ENCODE measurements at regions not wholly inside any gene's neighbourhood (a gene's known extent, or its start where the extent isn't known, plus 50 kb on each side); places are given as distances from the start of the nearest gene placed in this dataset.

- Histone ChIP-seq H3K27ac (ENCODE audit: low read length) (no peak overlapping the region), H3K4me1 (ENCODE audit: control insufficient read depth, insufficient read depth, low read length) (no peaks in the 10 kb centered on the region), H3K4me3 (ENCODE audit: low read length) (no peak overlapping the region), H3K27me3 (ENCODE audit: control insufficient read depth, insufficient read depth) (no peaks in the 10 kb centered on the region), H3K9me3 (ENCODE audit: control insufficient read depth, low read length) (no peaks in the 10 kb centered on the region)
- intact Hi-C loops (cut with DNase I): no loop called here
- no peak for DNase-seq
- WGBS: 5% methylated on average over 8 of the region's 8 CpGs
- no peak for ATAC-seq
Observed at GRCh38 chr16:86287664-86288201, 222.6 kb upstream of the FOXF1 start.

DNA sequence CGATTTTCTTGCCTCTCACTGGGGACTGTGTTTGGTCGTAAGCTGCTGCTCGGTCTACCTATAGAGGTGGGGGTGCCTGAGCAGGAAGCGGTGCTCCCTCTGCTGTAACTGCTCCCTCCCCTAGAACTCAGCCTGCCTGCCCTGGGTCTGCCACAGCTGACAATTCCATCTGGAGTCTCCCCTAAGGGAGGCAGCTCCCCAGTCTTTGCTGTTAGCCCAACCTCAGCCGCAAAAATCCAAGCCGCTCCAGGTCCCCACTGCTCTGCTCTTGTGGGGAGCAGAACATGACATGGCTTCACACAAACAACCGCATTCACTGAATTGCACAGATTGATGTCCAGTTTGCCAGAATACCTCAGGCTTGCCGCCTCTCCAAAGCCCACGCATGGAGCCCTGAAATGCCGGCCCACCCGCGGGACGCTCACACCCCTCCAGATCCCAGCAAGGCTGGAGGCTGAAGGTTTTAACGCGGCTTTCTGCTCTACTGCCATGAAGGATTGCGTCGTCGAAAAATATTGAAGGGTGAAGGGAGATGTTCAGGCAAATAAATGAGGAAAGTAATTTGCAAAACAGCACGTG lies 221.5 kb upstream of the FOXF1 start:
- 11% methylated on average over 19 of the region's 19 CpGs for WGBS
- intact Hi-C loops (cut with DNase I): no loop called here

DNA sequence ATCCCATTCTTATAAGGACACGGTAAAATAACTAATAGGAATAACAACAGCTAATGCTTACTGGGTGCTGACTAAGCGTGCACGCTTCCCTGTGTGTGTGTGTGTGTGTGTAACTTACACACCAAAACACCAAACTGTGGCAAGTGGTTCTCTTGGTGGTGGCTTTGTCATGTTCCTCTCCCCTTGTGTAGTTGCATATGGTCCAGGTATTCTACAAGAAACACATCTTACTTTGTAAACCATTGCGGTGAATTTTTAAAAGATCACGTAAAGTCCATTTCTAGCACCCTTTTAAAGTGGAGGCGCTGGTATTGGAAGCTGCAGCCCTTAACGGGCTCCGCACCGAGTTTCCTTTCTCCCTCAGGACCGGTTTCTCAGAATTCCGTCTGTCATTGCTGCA lies 221.0 kb upstream of the FOXF1 start:
- H3K4me3 ChIP-seq (ENCODE audit: low read length): no peak overlapping the region
- ATAC-seq (no peak), DNase-seq (no peak)
- H3K27me3 ChIP-seq (ENCODE audit: control insufficient read depth, insufficient read depth): no peaks in the 10 kb centered on the region
- H3K9me3 ChIP-seq (ENCODE audit: control insufficient read depth, low read length): no peaks in the 10 kb centered on the region
- H3K4me1 ChIP-seq (ENCODE audit: control insufficient read depth, insufficient read depth, low read length): no peaks in the 10 kb centered on the region
- H3K27ac ChIP-seq (ENCODE audit: low read length): no peak overlapping the region
- intact Hi-C loops (cut with DNase I): no loop called here
- WGBS: 33% methylated on average over 11 of the region's 11 CpGs

More for the DNA sequence above, 221.5 kb upstream of the FOXF1 start:
- ATAC-seq (no peak), DNase-seq (no peak)
- Histone ChIP-seq H3K9me3 (ENCODE audit: control insufficient read depth, low read length) (no peaks in the 10 kb centered on the region), H3K4me1 (ENCODE audit: control insufficient read depth, insufficient read depth, low read length) (no peaks in the 10 kb centered on the region), H3K27ac (ENCODE audit: low read length) (no peak overlapping the region), H3K4me3 (ENCODE audit: low read length) (no peak overlapping the region), H3K27me3 (ENCODE audit: control insufficient read depth, insufficient read depth) (no peaks in the 10 kb centered on the region)

DNA sequence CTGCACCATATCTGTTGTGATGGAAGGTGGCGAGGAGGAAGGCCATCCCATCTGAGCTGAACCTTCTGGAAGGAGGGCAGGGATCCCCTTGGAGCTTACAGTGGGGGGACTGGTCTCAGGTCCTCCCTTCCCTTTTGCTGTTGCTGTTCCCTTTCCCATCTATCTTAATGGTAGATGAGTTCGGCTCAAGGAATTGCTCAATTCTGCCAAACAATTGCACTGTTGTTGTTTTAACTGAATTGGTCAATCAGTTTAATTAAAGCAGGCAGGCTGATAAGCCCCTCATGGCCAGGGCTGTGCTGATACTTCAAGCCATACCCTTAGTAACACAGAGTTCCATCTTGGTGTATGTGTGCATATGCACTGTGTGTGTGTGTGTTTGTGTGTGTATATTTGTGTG lies 220.4 kb upstream of the FOXF1 start:
- DNase-seq (no peak), ATAC-seq (no peak)
- Histone ChIP-seq H3K9me3 (ENCODE audit: control insufficient read depth, low read length) (no peaks in the 10 kb centered on the region), H3K4me3 (ENCODE audit: low read length) (no peak overlapping the region), H3K27ac (ENCODE audit: low read length) (no peak overlapping the region), H3K4me1 (ENCODE audit: control insufficient read depth, insufficient read depth, low read length) (no peaks in the 10 kb centered on the region), H3K27me3 (ENCODE audit: control insufficient read depth, insufficient read depth) (no peaks in the 10 kb centered on the region)
- intact Hi-C loops (cut with DNase I): no loop called here
- 45% methylated on average over 2 of the region's 2 CpGs for WGBS

- intact Hi-C loops (cut with DNase I): no loop called here
- WGBS: 60% methylated on average over 7 of the region's 7 CpGs
- Histone ChIP-seq H3K27me3 (ENCODE audit: control insufficient read depth, insufficient read depth) (no peaks in the 10 kb centered on the region), H3K9me3 (ENCODE audit: control insufficient read depth, low read length) (no peaks in the 10 kb centered on the region), H3K4me3 (ENCODE audit: low read length) (no peak overlapping the region), H3K4me1 (ENCODE audit: control insufficient read depth, insufficient read depth, low read length) (no peaks in the 10 kb centered on the region), H3K27ac (ENCODE audit: low read length) (no peak overlapping the region)
- no peak for DNase-seq
- no peak for ATAC-seq
Observed at GRCh38 chr16:86291491-86291890, 218.8 kb upstream of the FOXF1 start.

DNA sequence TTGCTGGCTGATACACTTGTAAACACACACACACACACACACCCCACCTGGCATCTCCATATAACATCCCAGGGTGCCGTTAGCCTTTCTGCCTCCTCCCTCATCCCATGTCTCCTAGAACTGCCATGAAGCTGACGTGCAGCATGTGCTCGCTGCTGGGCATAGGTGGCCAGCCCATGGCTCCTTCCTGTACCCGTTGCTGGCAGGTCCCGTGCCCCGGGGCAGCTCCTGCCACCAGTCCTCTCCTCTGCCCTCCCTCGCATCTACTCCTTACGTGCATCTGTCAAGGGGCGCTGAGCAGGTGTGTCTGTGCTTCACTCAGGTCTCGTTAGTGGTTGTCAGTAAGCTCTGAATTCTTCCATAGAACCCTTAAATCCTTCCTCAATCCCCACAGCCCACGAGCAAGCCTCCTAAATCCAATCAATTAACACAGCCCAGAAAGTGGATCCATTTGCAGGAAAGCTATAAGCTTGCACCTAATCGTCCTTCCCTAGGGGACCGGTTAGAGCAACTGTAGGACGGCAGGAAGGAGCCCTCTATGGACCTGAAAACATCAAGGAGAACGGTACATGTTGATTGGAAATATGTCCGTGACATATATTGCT lies 218.1 kb upstream of the FOXF1 start:
- Histone ChIP-seq H3K4me3 (ENCODE audit: low read length) (no peak overlapping the region), H3K4me1 (ENCODE audit: control insufficient read depth, insufficient read depth, low read length) (no peaks in the 10 kb centered on the region), H3K27me3 (ENCODE audit: control insufficient read depth, insufficient read depth) (no peaks in the 10 kb centered on the region), H3K27ac (ENCODE audit: low read length) (no peak overlapping the region), H3K9me3 (ENCODE audit: control insufficient read depth, low read length) (no peaks in the 10 kb centered on the region)
- intact Hi-C loops (cut with DNase I): no loop called here
- ATAC-seq (no peak), DNase-seq (no peak)
- 62% methylated on average over 16 of the region's 16 CpGs for WGBS

- Histone ChIP-seq H3K4me3 (ENCODE audit: low read length) (no peak overlapping the region), H3K27ac (ENCODE audit: low read length) (no peak overlapping the region), H3K9me3 (ENCODE audit: control insufficient read depth, low read length) (no peaks in the 10 kb centered on the region), H3K4me1 (ENCODE audit: control insufficient read depth, insufficient read depth, low read length) (no peaks in the 10 kb centered on the region), H3K27me3 (ENCODE audit: control insufficient read depth, insufficient read depth) (no peaks in the 10 kb centered on the region)
- no peak for DNase-seq
- intact Hi-C loops (cut with DNase I): no loop called here
- 74% methylated on average over 8 of the region's 8 CpGs for WGBS
- ATAC-seq: no peak
Observed at GRCh38 chr16:86292942-86293341, 217.4 kb upstream of the FOXF1 start.

DNA sequence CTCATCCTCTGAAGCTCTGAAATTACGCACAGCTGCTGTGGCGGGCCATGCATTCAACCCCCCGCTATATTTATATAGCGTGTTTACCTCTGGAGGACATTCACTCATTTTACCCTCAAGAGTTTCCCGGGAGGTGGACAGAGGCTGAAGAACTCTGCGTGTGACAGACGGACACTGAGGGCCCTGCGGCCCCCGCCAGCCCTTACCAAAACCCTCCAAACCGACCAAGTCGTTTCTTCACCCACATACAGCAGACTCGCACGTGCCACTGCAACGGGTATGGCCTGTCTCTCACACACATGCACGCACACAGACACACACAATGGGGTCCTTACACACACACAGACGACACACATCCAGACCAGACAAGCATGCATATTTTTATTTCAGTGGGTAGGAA lies 216.4 kb upstream of the FOXF1 start:
- H3K4me3 ChIP-seq (ENCODE audit: low read length): no peak overlapping the region
- ATAC-seq: no peak
- H3K27me3 ChIP-seq (ENCODE audit: control insufficient read depth, insufficient read depth): no peaks in the 10 kb centered on the region
- no peaks in the 10 kb centered on the region for H3K9me3 ChIP-seq (ENCODE audit: control insufficient read depth, low read length)
- DNase-seq: no peak
- intact Hi-C loops (cut with DNase I): no loop called here
- no peak overlapping the region for H3K27ac ChIP-seq (ENCODE audit: low read length)
- 79% methylated on average over 16 of the region's 16 CpGs for WGBS
- no peaks in the 10 kb centered on the region for H3K4me1 ChIP-seq (ENCODE audit: control insufficient read depth, insufficient read depth, low read length)

GRCh38 chr16:86294535-86295196 lies 215.7 kb upstream of the FOXF1 start:
- 48% methylated on average over 16 of the region's 16 CpGs for WGBS
- H3K27me3 ChIP-seq (ENCODE audit: control insufficient read depth, insufficient read depth): no peaks in the 10 kb centered on the region
- DNase-seq (no peak), ATAC-seq (no peak)
- no peaks in the 10 kb centered on the region for H3K9me3 ChIP-seq (ENCODE audit: control insufficient read depth, low read length)
- H3K27ac ChIP-seq (ENCODE audit: low read length): no peak overlapping the region
- intact Hi-C loops (cut with DNase I): no loop called here
- no peak overlapping the region for H3K4me3 ChIP-seq (ENCODE audit: low read length)
- H3K4me1 ChIP-seq (ENCODE audit: control insufficient read depth, insufficient read depth, low read length): no peaks in the 10 kb centered on the region

DNA sequence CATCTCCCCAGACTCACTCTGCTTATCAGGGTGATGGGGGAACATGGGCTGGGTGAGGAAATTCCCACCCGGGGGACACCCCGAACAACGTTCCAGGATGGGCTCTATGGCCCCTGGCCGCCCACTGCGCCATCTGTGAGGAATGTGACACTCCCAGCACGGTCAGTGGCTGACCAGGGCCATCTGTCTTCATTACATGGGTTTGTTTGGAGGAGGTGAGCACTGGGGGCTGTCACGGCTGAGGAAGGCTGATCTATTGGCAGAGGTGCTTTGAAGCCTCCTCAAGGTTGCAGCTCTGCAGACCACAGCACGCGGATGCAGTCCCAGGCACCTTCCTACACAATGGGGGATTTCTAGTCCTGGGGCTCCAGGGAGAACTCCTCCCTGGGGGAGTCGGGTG lies 214.1 kb upstream of the FOXF1 start:
- no peak for DNase-seq
- 30% methylated on average over 10 of the region's 10 CpGs for WGBS
- Histone ChIP-seq H3K27me3 (ENCODE audit: control insufficient read depth, insufficient read depth) (no peaks in the 10 kb centered on the region), H3K27ac (ENCODE audit: low read length) (no peak overlapping the region), H3K4me3 (ENCODE audit: low read length) (no peak overlapping the region), H3K9me3 (ENCODE audit: control insufficient read depth, low read length) (no peaks in the 10 kb centered on the region), H3K4me1 (ENCODE audit: control insufficient read depth, insufficient read depth, low read length) (peaks cover 3% of the 10 kb centered on the region)
- intact Hi-C loops (cut with DNase I): no loop called here
- no peak for ATAC-seq

GRCh38 chr16:86297391-86297790 lies 212.9 kb upstream of the FOXF1 start:
- DNase-seq: no peak
- WGBS: 45% methylated on average over 13 of the region's 13 CpGs
- H3K27me3 ChIP-seq (ENCODE audit: control insufficient read depth, insufficient read depth): no peaks in the 10 kb centered on the region
- no peak for ATAC-seq
- intact Hi-C loops (cut with DNase I): no loop called here
- no peak overlapping the region for H3K27ac ChIP-seq (ENCODE audit: low read length)
- H3K4me3 ChIP-seq (ENCODE audit: low read length): no peak overlapping the region
- H3K9me3 ChIP-seq (ENCODE audit: control insufficient read depth, low read length): no peaks in the 10 kb centered on the region
- H3K4me1 ChIP-seq (ENCODE audit: control insufficient read depth, insufficient read depth, low read length): peaks cover 3% of the 10 kb centered on the region

Data from right cardiac atrium (tissue), 5 donors.